CD14-positive monocyte (primary cell): ENCODE measurements at regions not wholly inside any gene's neighbourhood (a gene's known extent, or its start where the extent isn't known, plus 50 kb on each side); places are given as distances from the start of the nearest gene placed in this dataset.

Experiments
- DNase-seq, 3 donors: peaks; one replicate each; pipeline ENCODE4 v3.0.0-alpha.2; 2011 to 2022
- H2AFZ ChIP-seq: 2 replicates; pipeline ENCODE4 v1.6.0; 2012; ENCODE audit warnings: mild to moderate bottlenecking, low read depth, low read length, inconsistent platforms; ENCODE audit not compliant: insufficient read depth, poor library complexity, severe bottlenecking
- H3K27ac ChIP-seq, 2 donors: 1 replicate in 1 of 2; 2 replicates in 1 of 2; pipeline ENCODE4 v1.5.1; 2012 to 2013; ENCODE audit warnings: low read length in 2 of 2, control low read depth in 1 of 2, inconsistent platforms in 1 of 2, low read depth in 1 of 2, mild to moderate bottlenecking in 1 of 2
- H3K27me3 ChIP-seq, 2 donors: one replicate each; pipeline versions ENCODE4 v1.6.0 to v1.6.1; 2011 to 2013; ENCODE audit warnings: low read length in 2 of 2; ENCODE audit not compliant: control insufficient read depth in 2 of 2, insufficient read depth in 2 of 2
- H3K36me3 ChIP-seq, 2 donors: replicated peaks in 1 of 2; 1 replicate in 1 of 2; 2 replicates in 1 of 2; pipeline versions ENCODE4 v1.5.1 to v1.6.1; 2012 to 2013; ENCODE audit warnings: low read length in 2 of 2, control low read depth in 1 of 2, inconsistent platforms in 1 of 2, mild to moderate bottlenecking in 1 of 2; ENCODE audit not compliant: insufficient read depth in 2 of 2, control insufficient read depth in 1 of 2
- H3K4me1 ChIP-seq, 2 donors: 1 replicate in 1 of 2; 2 replicates in 1 of 2; pipeline versions ENCODE4 v1.5.1 to v1.6.1; 2012 to 2013; ENCODE audit warnings: low read length in 2 of 2, control low read depth in 1 of 2, inconsistent platforms in 1 of 2, mild to moderate bottlenecking in 1 of 2, moderate library complexity in 1 of 2; ENCODE audit not compliant: insufficient read depth in 2 of 2, control insufficient read depth in 1 of 2
- H3K4me2 ChIP-seq: replicated peaks from 2 replicates; pipeline ENCODE3; 2012; ENCODE audit warnings: low read length, moderate library complexity, mild to moderate bottlenecking; ENCODE audit not compliant: poor library complexity, severe bottlenecking; ENCODE audit errors: extremely low read depth
- H3K4me3 ChIP-seq, 3 experiments: fragments of 200-600 bp in 1 of 3; sonication (generic) in 1 of 3; replicated peaks in 1 of 3; 1 replicate in 2 of 3; 2 replicates in 1 of 3; pipeline ENCODE4 v1.5.1; 2011 to 2013; ENCODE audit warnings: low read length in 3 of 3, mild to moderate bottlenecking in 3 of 3, control low read depth in 2 of 3, low read depth in 2 of 3, inconsistent platforms in 1 of 3, moderate library complexity in 1 of 3
- H3K79me2 ChIP-seq: 2 replicates; pipeline ENCODE4 v1.6.0; 2012; ENCODE audit warnings: mild to moderate bottlenecking, control low read depth, inconsistent platforms, low read length, moderate library complexity; ENCODE audit not compliant: insufficient read depth
- H3K9ac ChIP-seq: 2 replicates; pipeline ENCODE4 v1.6.0; 2017; ENCODE audit warnings: low read length, mild to moderate bottlenecking; ENCODE audit not compliant: insufficient read depth, poor library complexity, severe bottlenecking
- H3K9me3 ChIP-seq, 2 donors: replicated peaks in 1 of 2; 1 replicate in 1 of 2; 2 replicates in 1 of 2; pipeline versions ENCODE4 v1.5.1 to v1.6.1; 2012 to 2013; ENCODE audit warnings: low read length in 2 of 2, control low read depth in 1 of 2; ENCODE audit not compliant: control insufficient read depth in 1 of 2, insufficient read depth in 1 of 2
- H4K20me1 ChIP-seq: 2 replicates; pipeline ENCODE4 v1.6.0; 2012; ENCODE audit warnings: mild to moderate bottlenecking, low read length, control low read depth, moderate library complexity; ENCODE audit not compliant: insufficient read depth
- H3K27ac Mint-ChIP-seq, 7 donors: one replicate each; pipeline ENCODE4 v1.8.0; 2020; ENCODE audit warnings: mild to moderate bottlenecking in 7 of 7, mixed read lengths in 7 of 7, moderate library complexity in 6 of 7, inconsistent platforms in 2 of 7
- H3K27me3 Mint-ChIP-seq, 3 donors: one replicate each; pipeline ENCODE4 v1.8.0; 2021 to 2022; ENCODE audit warnings: low read depth in 3 of 3, mild to moderate bottlenecking in 3 of 3, mixed read lengths in 3 of 3, moderate library complexity in 3 of 3, inconsistent platforms in 1 of 3
- H3K36me3 Mint-ChIP-seq, 2 donors: one replicate each; pipeline ENCODE4 v1.8.0; 2020; ENCODE audit warnings: mixed read lengths in 2 of 2, inconsistent platforms in 1 of 2, mild to moderate bottlenecking in 1 of 2
- H3K4me1 Mint-ChIP-seq: one replicate; pipeline ENCODE4 v1.8.0; 2020; ENCODE audit warnings: mild to moderate bottlenecking, mixed read lengths
- H3K4me3 Mint-ChIP-seq, 2 donors: one replicate each; pipeline ENCODE4 v1.8.0; 2020; ENCODE audit warnings: mild to moderate bottlenecking in 2 of 2, mixed read lengths in 2 of 2, moderate library complexity in 1 of 2
- H3K9me3 Mint-ChIP-seq, 7 donors: one replicate each; pipeline ENCODE4 v1.8.0; 2020 to 2022; ENCODE audit warnings: mixed read lengths in 7 of 7, mild to moderate bottlenecking in 6 of 7, moderate library complexity in 6 of 7, inconsistent platforms in 2 of 7
- CTCF ChIP-seq: fragments of 200-600 bp; IDR thresholded peaks from one replicate; pipeline ENCODE4 v1.8.0; 2022; ENCODE audit warnings: antibody characterized with exemption, mild to moderate bottlenecking
- WGBS: methylation state at CpG from one replicate; pipeline ENCODE4 v1.1.5; 2013; ENCODE audit warnings: missing lambda C conversion rate; ENCODE audit not compliant: insufficient coverage; 5-methylcytosine and 5-hydroxymethylcytosine counted together
- intact Hi-C, 2 donors: fragments of 100-400 bp; cut with micrococcal nuclease; formaldehyde crosslinking; loops; one replicate each; pipeline versions ENCODE4 v1.15.0 to v1.15.1; 2023

GRCh38 chr17:83160443-83161297 lies 81.3 kb downstream of the METRNL start:
- H3K36me3 ChIP-seq = no peaks in the 10 kb centered on the region
- intact Hi-C loops = no loop called here
- DNase-seq = no peak
- Mint-ChIP-seq H3K9me3 (peaks cover 0 to 8% (median 0%) of the 10 kb centered on the region in 7 donors), H3K4me1 (peaks cover 10% of the 10 kb centered on the region), H3K4me3 (no peak overlapping the region), H3K36me3 (peaks cover 8% of the 10 kb centered on the region in 2 donors), H3K27ac (peak overlapping the region in 5 of 7 donors; percentile 5 to 20 (median 9)), H3K27me3 (peaks cover 15 to 22% (median 21%) of the 10 kb centered on the region in 3 donors)
- H3K27ac ChIP-seq = no peak overlapping the region
- peaks cover 5 to 6% of the 10 kb centered on the region in 2 donors for H3K4me1 ChIP-seq
- no peaks in the 10 kb centered on the region for H4K20me1 ChIP-seq
- no peak overlapping the region for H2AFZ ChIP-seq
- 97% methylated on average over 15 of the region's 19 CpGs for WGBS
- H3K9ac ChIP-seq = no peak overlapping the region
- no peaks in the 10 kb centered on the region for H3K9me3 ChIP-seq
- H3K79me2 ChIP-seq = no peaks in the 10 kb centered on the region
- peaks cover 2 to 5% of the 10 kb centered on the region in 2 donors for H3K27me3 ChIP-seq
- no peak for TF ChIP-seq CTCF
- H3K4me2 ChIP-seq = no peak overlapping the region
- H3K4me3 ChIP-seq = no peak overlapping the region

- Histone ChIP-seq H3K36me3 (no peaks in the 10 kb centered on the region), H3K9me3 (no peaks in the 10 kb centered on the region), H2AFZ (no peak overlapping the region), H3K27me3 (peaks cover 2 to 6% of the 10 kb centered on the region in 2 donors), H3K4me2 (no peak overlapping the region), H3K4me3 (no peak overlapping the region), H4K20me1 (no peaks in the 10 kb centered on the region), H3K27ac (no peak overlapping the region), H3K9ac (no peak overlapping the region), H3K79me2 (no peaks in the 10 kb centered on the region), H3K4me1 (no peaks in the 10 kb centered on the region)
- no peak for DNase-seq
- H3K27me3 Mint-ChIP-seq = peaks cover 15 to 26% (median 24%) of the 10 kb centered on the region in 3 donors
- H3K4me1 Mint-ChIP-seq = peaks cover 2% of the 10 kb centered on the region
- H3K36me3 Mint-ChIP-seq = peaks cover 1 to 3% of the 10 kb centered on the region in 2 donors
- no peak overlapping the region for H3K4me3 Mint-ChIP-seq
- WGBS = 96% methylated on average over 4 of the region's 14 CpGs
- peaks cover 0 to 10% (median 0%) of the 10 kb centered on the region in 7 donors for H3K9me3 Mint-ChIP-seq
- TF ChIP-seq CTCF = no peak
- H3K27ac Mint-ChIP-seq = peak overlapping the region in 1 of 7 donors; percentile 13
- intact Hi-C loops = no loop called here
Observed at GRCh38 chr17:83161298-83162034, 82.1 kb downstream of the METRNL start.
